IMR-90 (cell line): ENCODE measurements at regions not wholly inside any gene's neighbourhood (a gene's known extent, or its start where the extent isn't known, plus 50 kb on each side); places are given as distances from the start of the nearest gene placed in this dataset.
A peak's percentile ranks its signal among the peaks of the same experiment; 100 is the strongest.

Source experiments
- ATAC-seq: fragments of 200-7000 bp; cut with Tn5 transposase; 2 replicates; pipeline ENCODE4 v1.9.1; 2020; ENCODE audit warnings: low read depth, mild to moderate bottlenecking, moderate library complexity
- BruUV-seq: library from RNA; stranded (reverse); fragments of 400-500 nt; replicated peaks from 2 replicates; lab custom pipeline; 2021; lab: Mats Ljungman, UMichigan
- CTCF ChIA-PET: fragments of 300-600 bp; formaldehyde crosslinking; extraction: SDS; loops from one replicate; lab custom pipeline; 2021; ENCODE audit warnings: antibody characterized with exemption; lab: Yijun Ruan, JAX
- POLR2A ChIA-PET: fragments of 300-600 bp; sonication (Branson Sonifier 250); formaldehyde crosslinking; loops from one replicate; lab custom pipeline; 2022; ENCODE audit warnings: antibody characterized with exemption; ENCODE audit not compliant: unreplicated experiment; lab: Charles Lee
- DNase-seq: peaks from one replicate; pipeline ENCODE4 v3.0.0; 2013
- H2AFZ ChIP-seq: replicated peaks from 2 replicates; pipeline ENCODE3; 2013; ENCODE audit warnings: low read length, mild to moderate bottlenecking; ENCODE audit not compliant: poor library complexity
- H2AK5ac ChIP-seq: 2 replicates; pipeline ENCODE4 v1.6.1; 2013; ENCODE audit warnings: low read depth, low read length, inconsistent platforms
- H2AK9ac ChIP-seq: replicated peaks from 2 replicates; pipeline ENCODE3; 2013; ENCODE audit warnings: mild to moderate bottlenecking, low read depth, low read length, moderate library complexity; ENCODE audit not compliant: poor library complexity
- H2BK120ac ChIP-seq: 2 replicates; pipeline ENCODE4 v1.6.1; 2013; ENCODE audit warnings: low read depth, low read length, inconsistent platforms
- H2BK15ac ChIP-seq: 3 replicates; pipeline ENCODE4 v1.6.1; 2013; ENCODE audit warnings: low read depth, low read length, inconsistent platforms
- H2BK20ac ChIP-seq: 2 replicates; pipeline ENCODE4 v1.6.1; 2013; ENCODE audit warnings: low read depth, mild to moderate bottlenecking, inconsistent platforms, low read length, moderate library complexity
- H2BK5ac ChIP-seq: 2 replicates; pipeline ENCODE4 v1.6.1; 2013; ENCODE audit warnings: mild to moderate bottlenecking, low read depth, low read length, inconsistent platforms; ENCODE audit not compliant: poor library complexity, severe bottlenecking
- H3K14ac ChIP-seq: replicated peaks from 2 replicates; pipeline ENCODE4 v1.6.1; 2013; ENCODE audit warnings: low read depth, low read length, inconsistent platforms
- H3K18ac ChIP-seq: 2 replicates; pipeline ENCODE4 v1.6.1; 2013; ENCODE audit warnings: low read depth, low read length, control low read depth
- H3K23ac ChIP-seq: 2 replicates; pipeline ENCODE4 v1.6.1; 2013; ENCODE audit warnings: low read depth, low read length, inconsistent platforms
- H3K27ac ChIP-seq: 2 replicates; pipeline ENCODE4 v1.5.1; 2013; ENCODE audit warnings: mild to moderate bottlenecking, control low read depth, low read length; ENCODE audit not compliant: insufficient read depth
- H3K27me3 ChIP-seq: 2 replicates; pipeline ENCODE4 v1.6.1; 2013; ENCODE audit warnings: low read length; ENCODE audit not compliant: control insufficient read depth, insufficient read depth
- H3K36me3 ChIP-seq: 2 replicates; pipeline ENCODE4 v1.6.1; 2013; ENCODE audit warnings: low read length, mixed read lengths; ENCODE audit not compliant: control insufficient read depth, insufficient read depth
- H3K4ac ChIP-seq: 2 replicates; pipeline ENCODE4 v1.6.1; 2013; ENCODE audit warnings: low read depth, low read length, inconsistent platforms
- H3K4me1 ChIP-seq: 2 replicates; pipeline ENCODE4 v1.6.1; 2013; ENCODE audit warnings: low read length, mixed read lengths; ENCODE audit not compliant: control insufficient read depth, insufficient read depth
- H3K4me2 ChIP-seq: 2 replicates; pipeline ENCODE4 v1.6.1; 2013; ENCODE audit warnings: low read depth, mild to moderate bottlenecking, control low read depth, low read length, moderate library complexity
- H3K4me3 ChIP-seq: 2 replicates; pipeline ENCODE4 v1.5.1; 2013; ENCODE audit warnings: low read depth, mild to moderate bottlenecking, control low read depth, low read length, moderate library complexity; ENCODE audit not compliant: insufficient read depth
- H3K56ac ChIP-seq: 2 replicates; pipeline ENCODE4 v1.6.1; 2013; ENCODE audit warnings: low read length, inconsistent platforms; ENCODE audit not compliant: insufficient read depth; ENCODE audit errors: extremely low read depth
- H3K79me1 ChIP-seq, 2 experiments: 2 replicates each; pipeline ENCODE4 v1.6.1; 2013; ENCODE audit warnings: low read length in 2 of 2, inconsistent platforms in 1 of 2, low read depth in 1 of 2
- H3K9ac ChIP-seq: 2 replicates; pipeline ENCODE4 v1.6.1; 2013; ENCODE audit warnings: low read depth, low read length, control low read depth
- H3K9me1 ChIP-seq: 2 replicates; pipeline ENCODE4 v1.6.1; 2013; ENCODE audit warnings: low read length, inconsistent platforms; ENCODE audit not compliant: insufficient read depth
- H3K9me3 ChIP-seq: 2 replicates; pipeline ENCODE4 v1.6.1; 2013; ENCODE audit warnings: low read length; ENCODE audit not compliant: control insufficient read depth, insufficient read depth
- H4K20me1 ChIP-seq: 2 replicates; pipeline ENCODE4 v1.6.1; 2013; ENCODE audit warnings: low read length, inconsistent platforms; ENCODE audit not compliant: insufficient read depth
- H4K5ac ChIP-seq: 2 replicates; pipeline ENCODE4 v1.6.1; 2013; ENCODE audit warnings: mild to moderate bottlenecking, low read depth, low read length, control low read depth
- H4K8ac ChIP-seq, 2 experiments: 2 replicates each; pipeline ENCODE4 v1.6.1; 2013; ENCODE audit warnings: low read depth in 2 of 2, low read length in 2 of 2, control low read depth in 1 of 2, inconsistent platforms in 1 of 2
- H4K91ac ChIP-seq: 2 replicates; pipeline ENCODE4 v1.6.1; 2013; ENCODE audit warnings: low read depth, low read length, inconsistent platforms; ENCODE audit not compliant: insufficient read depth
- FOS ChIP-seq: fragments of 150-350 bp; IDR thresholded peaks from 2 replicates; pipeline ENCODE4 v1.6.1; 2016; ENCODE audit warnings: low read depth, low read length
- WGBS, 2 experiments: methylation state at CpG; one replicate each; pipeline versions ENCODE4 v1.1.5 to v1.1.7; 2013; ENCODE audit warnings: missing lambda C conversion rate in 2 of 2; ENCODE audit not compliant: insufficient read length in 1 of 2; ENCODE audit errors: extremely low coverage in 2 of 2; 5-methylcytosine and 5-hydroxymethylcytosine counted together
- dilution Hi-C: fragments of 300-500 bp; cut with HindIII; formaldehyde crosslinking; loops from one replicate; pipeline ENCODE4 v1.14.3; 2018; ENCODE audit warnings: low sequenced_read_pairs; ENCODE audit not compliant: unreplicated experiment
- in situ Hi-C: fragments of 300-500 bp; cut with MboI; formaldehyde crosslinking; loops from 3 replicates; pipeline ENCODE4 v1.14.3; 2019; ENCODE audit warnings: low sequenced_read_pairs, inconsistent platforms, mixed read lengths
- intact Hi-C: fragments of 100-400 bp; cut with micrococcal nuclease; formaldehyde crosslinking; loops from 2 replicates; pipeline ENCODE4 v1.10.0; 2022
- TF ChIP-seq, protein P1 (sequence below): fragments of 150-350 bp; IDR thresholded peaks from 2 replicates; pipeline ENCODE4 v1.6.1; 2017; ENCODE audit warnings: mild to moderate bottlenecking, antibody characterized with exemption, low read length, low read depth

DNA sequence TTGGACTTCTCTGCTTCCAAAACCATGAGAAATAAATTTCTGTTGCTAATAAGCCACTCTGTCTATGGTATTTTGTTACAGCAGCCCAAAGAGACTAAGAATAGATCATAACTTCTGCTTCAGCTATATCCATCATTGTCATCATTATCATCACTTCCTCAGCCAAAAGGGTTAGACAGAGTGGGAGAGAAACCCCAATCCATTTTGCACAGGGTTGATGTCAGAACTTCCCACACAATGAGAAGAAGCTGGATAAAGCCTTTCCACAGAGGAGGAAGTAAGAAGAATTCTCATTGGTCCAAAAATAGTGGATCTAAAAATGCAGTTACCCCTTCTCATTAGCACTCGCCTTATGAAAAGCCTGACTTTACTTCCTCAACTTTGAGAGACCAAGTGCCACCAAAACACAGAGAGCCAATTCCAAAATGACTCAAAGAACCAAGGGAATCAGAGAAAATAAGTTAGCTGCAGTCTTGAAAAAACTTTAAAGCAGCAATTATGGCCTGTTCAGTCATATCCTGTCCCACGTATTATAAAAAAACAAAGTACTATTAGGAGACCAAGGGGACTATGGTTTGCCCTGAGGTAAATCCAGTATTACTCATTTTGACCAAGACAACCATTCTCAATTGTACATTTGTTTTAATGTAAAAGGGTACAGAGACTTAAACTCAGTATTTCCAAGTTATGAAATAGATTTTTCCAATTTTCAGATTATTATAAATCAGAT, 80.2 kb downstream of the WNT5A start:
- ChIA-PET POLR2A (no interaction called here), CTCF (no interaction called here)
- H3K23ac ChIP-seq, result no peak overlapping the region; the same call in 1 of the 2 replicates
- intact Hi-C loops, result no loop called here
- no peaks in the 10 kb centered on the region for H4K20me1 ChIP-seq
- H3K79me1 ChIP-seq, result no peaks in the 10 kb centered on the region
- peak overlapping the region; percentile 12 for H2BK5ac ChIP-seq
- H3K9ac ChIP-seq, result no peak overlapping the region
- no peaks in the 10 kb centered on the region for H3K9me3 ChIP-seq
- H2AK5ac ChIP-seq, result no peak overlapping the region
- no peak overlapping the region for H2BK15ac ChIP-seq
- no TSS peak for BruUV-seq
- H3K4me3 ChIP-seq, result no peak overlapping the region
- peaks cover 8% of the 10 kb centered on the region for H3K9me1 ChIP-seq
- no peak; the same call in 1 of the 2 replicates for ATAC-seq
- TF ChIP-seq, protein P1, sequence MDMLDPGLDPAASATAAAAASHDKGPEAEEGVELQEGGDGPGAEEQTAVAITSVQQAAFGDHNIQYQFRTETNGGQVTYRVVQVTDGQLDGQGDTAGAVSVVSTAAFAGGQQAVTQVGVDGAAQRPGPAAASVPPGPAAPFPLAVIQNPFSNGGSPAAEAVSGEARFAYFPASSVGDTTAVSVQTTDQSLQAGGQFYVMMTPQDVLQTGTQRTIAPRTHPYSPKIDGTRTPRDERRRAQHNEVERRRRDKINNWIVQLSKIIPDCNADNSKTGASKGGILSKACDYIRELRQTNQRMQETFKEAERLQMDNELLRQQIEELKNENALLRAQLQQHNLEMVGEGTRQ, result no peak
- TF ChIP-seq FOS, result 0 out of 2 replicates have a peak, but pooled peaks have one; percentile 7
- H3K14ac ChIP-seq, result peak overlapping the region; percentile 10; the same call in 1 of the 2 replicates
- H3K4me2 ChIP-seq, result no peak overlapping the region
- H3K18ac ChIP-seq, result peak overlapping the region; percentile 78; the same call in 1 of the 2 replicates
- no peaks in the 10 kb centered on the region for H3K27me3 ChIP-seq
- H2BK20ac ChIP-seq, result peak overlapping the region; percentile 48; the same call in 1 of the 2 replicates
- peak overlapping the region; percentile 9; the same call in 1 of the 2 replicates for H2BK120ac ChIP-seq
- peak; percentile 63 for DNase-seq
- H4K91ac ChIP-seq, result peak overlapping the region; percentile 0; the same call in 1 of the 2 replicates
- H3K56ac ChIP-seq, result no peak overlapping the region
- H4K5ac ChIP-seq, result peak overlapping the region; percentile 73; the same call in 1 of the 2 replicates
- H2AK9ac ChIP-seq, result no peak overlapping the region
- WGBS, 2 experiments, result no CpG with 5 or more reads among the region's 2 CpGs
- peaks cover 9% of the 10 kb centered on the region; the same call in 1 of the 2 replicates for H3K4me1 ChIP-seq
- dilution Hi-C loops, result no loop called here
- H4K8ac ChIP-seq, result peak overlapping the region in 1 of 2 experiments; percentile 80; a peak in 2 of 4 replicates
- 0 out of 2 replicates have a peak overlapping the region, but pooled peaks have one; percentile 12 for H3K4ac ChIP-seq
- H2AFZ ChIP-seq, result no peak overlapping the region
- in situ Hi-C loops, result no loop called here
- H3K36me3 ChIP-seq, result no peaks in the 10 kb centered on the region
- H3K27ac ChIP-seq, result no peak overlapping the region
